HepG2 (cell line): ENCODE measurements at regions not wholly inside any gene's neighbourhood (a gene's known extent, or its start where the extent isn't known, plus 50 kb on each side); places are given as distances from the start of the nearest gene placed in this dataset.
A peak's percentile ranks its signal among the peaks of the same experiment; 100 is the strongest.

ENCODE experiments used
- AHR ChIP-seq: IDR thresholded peaks from 2 replicates; pipeline ENCODE4 v1.6.1; 2018; ENCODE audit warnings: missing genetic modification reagents, missing compliant biosample characterization
- ETS1 ChIP-seq: sonication (generic); formaldehyde crosslinking; IDR thresholded peaks from 2 replicates; pipeline ENCODE4 v1.4.0; 2020; ENCODE audit warnings: missing genetic modification reagents
- GABPA ChIP-seq, 2 experiments: IDR thresholded peaks; 2 replicates each; pipeline ENCODE4 v1.6.1; 2011 to 2016; ENCODE audit warnings: low read depth in 2 of 2, low read length in 1 of 2, missing biosample characterization in 1 of 2, missing genetic modification characterization in 1 of 2
- HNRNPL ChIP-seq: fragments of 200-400 bp; formaldehyde crosslinking; IDR thresholded peaks from 2 replicates; pipeline ENCODE4 v1.6.1; 2017; ENCODE audit warnings: mild to moderate bottlenecking, low read depth, low read length
- MAF1 ChIP-seq: sonication (generic); formaldehyde crosslinking; IDR thresholded peaks from 2 replicates; pipeline ENCODE4 v1.5.0; 2020; ENCODE audit warnings: missing genetic modification reagents, borderline replicate concordance
- MAX ChIP-seq: IDR thresholded peaks from 2 replicates; pipeline ENCODE4 v1.6.1; 2012; ENCODE audit warnings: inconsistent platforms
- RBM22 ChIP-seq: fragments of 200-400 bp; formaldehyde crosslinking; optimal IDR thresholded peaks from 2 replicates; pipeline ENCODE3; 2017; ENCODE audit warnings: mild to moderate bottlenecking, low read length, moderate library complexity
- SALL1 ChIP-seq: sonication (generic); formaldehyde crosslinking; IDR thresholded peaks from 2 replicates; pipeline ENCODE4 v1.8.0; 2022; ENCODE audit warnings: mild to moderate bottlenecking, missing genetic modification reagents
- STAT6 ChIP-seq: sonication (generic); formaldehyde crosslinking; IDR thresholded peaks from 2 replicates; pipeline ENCODE4 v1.4.0; 2020; ENCODE audit warnings: missing genetic modification reagents, mild to moderate bottlenecking, borderline replicate concordance
- ZBTB38 ChIP-seq: sonication (generic); formaldehyde crosslinking; IDR thresholded peaks from 2 replicates; pipeline ENCODE4 v1.5.1; 2020; ENCODE audit warnings: mild to moderate bottlenecking, missing genetic modification reagents
- ZBTB4 ChIP-seq: sonication (generic); formaldehyde crosslinking; IDR thresholded peaks from 2 replicates; pipeline ENCODE4 v1.4.0; 2020; ENCODE audit warnings: missing genetic modification reagents, mild to moderate bottlenecking, borderline replicate concordance
- ZFP91 ChIP-seq: sonication (generic); formaldehyde crosslinking; IDR thresholded peaks from 2 replicates; pipeline ENCODE4 v1.9.0; 2022; ENCODE audit warnings: missing genetic modification reagents, mild to moderate bottlenecking, borderline replicate concordance
- ZNF160 ChIP-seq: sonication (generic); formaldehyde crosslinking; IDR thresholded peaks from 2 replicates; pipeline ENCODE4 v1.8.0; 2022; ENCODE audit warnings: mild to moderate bottlenecking, inconsistent platforms, missing genetic modification reagents
- ZNF230 ChIP-seq: sonication (generic); formaldehyde crosslinking; IDR thresholded peaks from 2 replicates; pipeline ENCODE4 v1.4.0; 2020; ENCODE audit warnings: mild to moderate bottlenecking, missing genetic modification reagents
- ZNF768 ChIP-seq: sonication (generic); formaldehyde crosslinking; IDR thresholded peaks from 2 replicates; pipeline ENCODE4 v1.4.0; 2020; ENCODE audit warnings: missing genetic modification reagents
- ZNF83 ChIP-seq: sonication (generic); formaldehyde crosslinking; IDR thresholded peaks from 2 replicates; pipeline ENCODE4 v1.4.0; 2020; ENCODE audit warnings: missing genetic modification reagents, mild to moderate bottlenecking, borderline replicate concordance
- ZSCAN29 ChIP-seq: sonication (generic); formaldehyde crosslinking; conservative IDR thresholded peaks from 2 replicates; pipeline ENCODE4 v1.4.0; 2020; ENCODE audit warnings: mild to moderate bottlenecking, missing genetic modification reagents
- TF ChIP-seq, protein P1 (sequence below): sonication (generic); formaldehyde crosslinking; IDR thresholded peaks from 2 replicates; pipeline ENCODE4 v1.4.0; 2020; ENCODE audit warnings: missing genetic modification reagents

DNA sequence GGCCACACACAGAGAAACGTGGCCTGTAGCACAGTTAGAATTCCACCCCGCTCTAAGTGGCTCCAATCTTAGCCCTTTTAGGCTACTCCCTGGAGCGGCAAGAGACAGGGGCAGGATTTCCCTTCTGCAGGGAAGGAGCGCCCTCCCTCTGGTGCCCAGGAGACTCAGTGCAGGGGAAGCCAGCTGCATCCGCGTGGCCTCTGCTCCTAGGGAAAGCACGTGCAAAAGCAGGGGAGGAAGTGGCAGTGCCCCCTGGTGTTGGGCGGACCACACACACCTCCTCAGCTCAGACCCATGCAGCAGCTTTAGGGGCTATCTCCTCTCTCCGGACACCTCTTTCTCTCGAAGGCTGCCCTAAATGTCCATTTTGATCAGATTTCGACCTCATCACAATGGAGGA is 50.0 kb downstream of the SPRING1 start (continued):
- TF ChIP-seq ZFP91 (CRISPR knock-in tag): 0 out of 2 replicates have a peak, but pooled peaks have one; percentile 40
- 0 out of 2 replicates have a peak, but pooled peaks have one; percentile 44 for TF ChIP-seq ZBTB38 (CRISPR knock-in tag)
- no peak for TF ChIP-seq ETS1 (CRISPR knock-in tag)
- no peak for TF ChIP-seq STAT6 (CRISPR knock-in tag)
- no peak for TF ChIP-seq AHR (CRISPR knock-in tag)
- TF ChIP-seq MAF1 (CRISPR knock-in tag): no peak
- TF ChIP-seq MAX: peak; percentile 91
- TF ChIP-seq ZNF160 (CRISPR knock-in tag): no peak
- TF ChIP-seq HNRNPL: no peak
- TF ChIP-seq ZNF83 (CRISPR knock-in tag): no peak
- 0 out of 2 replicates have a peak, but pooled peaks have one; percentile 58 for TF ChIP-seq ZBTB4 (CRISPR knock-in tag)
- peak; percentile 50 for TF ChIP-seq GABPA (IDR thresholded peaks at IDR 0.05; ENCODE audit: low read depth, low read length)
- peak; percentile 61 for TF ChIP-seq GABPA (CRISPR knock-in tag; IDR thresholded peaks at IDR 0.05; ENCODE audit: low read depth)
- TF ChIP-seq, protein P1, sequence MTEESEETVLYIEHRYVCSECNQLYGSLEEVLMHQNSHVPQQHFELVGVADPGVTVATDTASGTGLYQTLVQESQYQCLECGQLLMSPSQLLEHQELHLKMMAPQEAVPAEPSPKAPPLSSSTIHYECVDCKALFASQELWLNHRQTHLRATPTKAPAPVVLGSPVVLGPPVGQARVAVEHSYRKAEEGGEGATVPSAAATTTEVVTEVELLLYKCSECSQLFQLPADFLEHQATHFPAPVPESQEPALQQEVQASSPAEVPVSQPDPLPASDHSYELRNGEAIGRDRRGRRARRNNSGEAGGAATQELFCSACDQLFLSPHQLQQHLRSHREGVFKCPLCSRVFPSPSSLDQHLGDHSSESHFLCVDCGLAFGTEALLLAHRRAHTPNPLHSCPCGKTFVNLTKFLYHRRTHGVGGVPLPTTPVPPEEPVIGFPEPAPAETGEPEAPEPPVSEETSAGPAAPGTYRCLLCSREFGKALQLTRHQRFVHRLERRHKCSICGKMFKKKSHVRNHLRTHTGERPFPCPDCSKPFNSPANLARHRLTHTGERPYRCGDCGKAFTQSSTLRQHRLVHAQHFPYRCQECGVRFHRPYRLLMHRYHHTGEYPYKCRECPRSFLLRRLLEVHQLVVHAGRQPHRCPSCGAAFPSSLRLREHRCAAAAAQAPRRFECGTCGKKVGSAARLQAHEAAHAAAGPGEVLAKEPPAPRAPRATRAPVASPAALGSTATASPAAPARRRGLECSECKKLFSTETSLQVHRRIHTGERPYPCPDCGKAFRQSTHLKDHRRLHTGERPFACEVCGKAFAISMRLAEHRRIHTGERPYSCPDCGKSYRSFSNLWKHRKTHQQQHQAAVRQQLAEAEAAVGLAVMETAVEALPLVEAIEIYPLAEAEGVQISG (CRISPR knock-in tag): peak; percentile 99
- TF ChIP-seq SALL1 (CRISPR knock-in tag): peak; percentile 31
- TF ChIP-seq ZNF768: peak; percentile 33; the same call in 1 of the 2 replicates
- TF ChIP-seq RBM22: no peak
- no peak for TF ChIP-seq ZSCAN29 (CRISPR knock-in tag)
- no peak for TF ChIP-seq ZNF230
